Panc1 (cell line): ENCODE measurements at regions not wholly inside any gene's neighbourhood (a gene's known extent, or its start where the extent isn't known, plus 50 kb on each side); places are given as distances from the start of the nearest gene placed in this dataset.

Experiments
- ATAC-seq: fragments of 200-7000 bp; cut with Tn5 transposase; 2 replicates; pipeline ENCODE4 v1.9.1; 2020; ENCODE audit warnings: mild to moderate bottlenecking, moderate library complexity
- BruUV-seq: library from RNA; stranded (reverse); fragments of 400-500 nt; replicated peaks from 2 replicates; lab custom pipeline; 2021; lab: Mats Ljungman, UMichigan
- CTCF ChIA-PET: fragments of 300-600 bp; sonication (Branson Sonifier 250); formaldehyde crosslinking; loops from one replicate; lab custom pipeline; 2022; ENCODE audit warnings: antibody characterized with exemption; lab: Charles Lee
- POLR2A ChIA-PET: fragments of 300-600 bp; sonication (Branson Sonifier 250); formaldehyde crosslinking; loops from one replicate; lab custom pipeline; 2022; ENCODE audit warnings: antibody characterized with exemption; lab: Charles Lee
- DNase-seq: peaks from one replicate; pipeline ENCODE4 v3.0.0-alpha.2; 2010; ENCODE audit warnings: low read depth, low spot score
- H3K27ac ChIP-seq: 2 replicates; pipeline ENCODE4 v1.5.1; 2011; ENCODE audit warnings: mild to moderate bottlenecking, low read length, inconsistent platforms
- H3K27me3 ChIP-seq: fragments of 200-500 bp; sonication (Bioruptor generic); 2 replicates; pipeline ENCODE4 v1.6.0; 2014; ENCODE audit warnings: low read length, inconsistent platforms; ENCODE audit not compliant: control insufficient read depth, insufficient read depth
- H3K36me3 ChIP-seq: fragments of 200-500 bp; sonication (Bioruptor generic); 2 replicates; pipeline ENCODE4 v1.5.1; 2014; ENCODE audit warnings: inconsistent platforms, mild to moderate bottlenecking, low read length, moderate library complexity; ENCODE audit not compliant: control insufficient read depth, insufficient read depth
- H3K4me1 ChIP-seq: 2 replicates; pipeline ENCODE4 v1.5.1; 2011; ENCODE audit warnings: inconsistent platforms, mild to moderate bottlenecking, low read length, moderate library complexity; ENCODE audit not compliant: control insufficient read depth, insufficient read depth
- H3K4me3 ChIP-seq, 2 experiments: 2 replicates each; pipeline ENCODE4 v1.5.1; 2011 to 2012; ENCODE audit warnings: low read depth in 2 of 2, low read length in 2 of 2, mild to moderate bottlenecking in 2 of 2, inconsistent platforms in 1 of 2, moderate library complexity in 1 of 2
- H3K9me3 ChIP-seq: fragments of 200-500 bp; sonication (Bioruptor generic); 2 replicates; pipeline ENCODE4 v1.5.1; 2014; ENCODE audit warnings: low read depth, mild to moderate bottlenecking, inconsistent platforms, low read length, moderate library complexity; ENCODE audit not compliant: control insufficient read depth, insufficient read depth
- CTCF ChIP-seq: fragments of 450-650 bp; IDR thresholded peaks from 2 replicates; pipeline ENCODE4 v1.5.1; 2017; ENCODE audit warnings: mild to moderate bottlenecking
- POLR2AphosphoS5 ChIP-seq: IDR thresholded peaks from 2 replicates; pipeline ENCODE4 v1.6.1; 2012; ENCODE audit warnings: mild to moderate bottlenecking, low read depth, low read length, moderate library complexity
- SIN3A ChIP-seq: IDR thresholded peaks from 2 replicates; pipeline ENCODE4 v1.6.1; 2012; ENCODE audit warnings: low read depth, mild to moderate bottlenecking, low read length, moderate library complexity, borderline replicate concordance; ENCODE audit not compliant: insufficient read depth
- TCF7L2 ChIP-seq: IDR thresholded peaks from 2 replicates; pipeline ENCODE4 v1.6.1; 2011; ENCODE audit warnings: mild to moderate bottlenecking, low read depth, low read length, inconsistent platforms
- in situ Hi-C: cut with HindIII; loops from 2 replicates; pipeline ENCODE4 v1.10.0; 2016; ENCODE audit warnings: low sequenced_read_pairs, low pct_unique_long_range_greater_than_20kb
- intact Hi-C: fragments of 100-400 bp; cut with micrococcal nuclease; formaldehyde crosslinking; loops from one replicate; pipeline ENCODE4 v1.10.0; 2022; ENCODE audit not compliant: unreplicated experiment
- TF ChIP-seq, protein P1 (sequence below), 2 experiments: IDR thresholded peaks; 2 replicates each; pipeline ENCODE4 v1.6.1; 2011 to 2012; ENCODE audit warnings: low read depth in 2 of 2, control low read depth in 1 of 2, low read length in 1 of 2, mild to moderate bottlenecking in 1 of 2, moderate library complexity in 1 of 2; ENCODE audit not compliant: insufficient read depth in 1 of 2

DNA sequence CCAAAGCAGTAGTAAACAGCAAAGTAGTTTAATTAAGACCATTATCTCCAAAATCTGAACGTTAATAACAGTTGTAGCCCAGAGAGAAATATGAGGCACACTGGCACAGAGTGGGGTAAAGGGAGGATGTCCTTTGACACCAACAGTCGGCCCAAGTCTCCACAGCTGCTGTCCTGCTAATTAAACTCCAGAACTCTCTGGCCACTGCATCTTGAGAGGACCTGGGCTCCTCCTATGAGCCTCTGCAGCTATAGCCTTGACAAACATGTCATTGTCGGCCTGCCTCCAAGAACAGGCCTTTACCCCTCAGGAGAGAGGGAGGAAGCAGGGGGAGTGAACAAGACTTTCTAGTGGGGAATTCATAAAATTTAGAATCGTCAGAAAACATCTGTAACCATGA, 1170.4 kb downstream of the UQCRFS1 start:
- TF ChIP-seq POLR2AphosphoS5 (no peak), SIN3A (no peak), CTCF (no peak), TCF7L2 (no peak)
- TF ChIP-seq, protein P1, sequence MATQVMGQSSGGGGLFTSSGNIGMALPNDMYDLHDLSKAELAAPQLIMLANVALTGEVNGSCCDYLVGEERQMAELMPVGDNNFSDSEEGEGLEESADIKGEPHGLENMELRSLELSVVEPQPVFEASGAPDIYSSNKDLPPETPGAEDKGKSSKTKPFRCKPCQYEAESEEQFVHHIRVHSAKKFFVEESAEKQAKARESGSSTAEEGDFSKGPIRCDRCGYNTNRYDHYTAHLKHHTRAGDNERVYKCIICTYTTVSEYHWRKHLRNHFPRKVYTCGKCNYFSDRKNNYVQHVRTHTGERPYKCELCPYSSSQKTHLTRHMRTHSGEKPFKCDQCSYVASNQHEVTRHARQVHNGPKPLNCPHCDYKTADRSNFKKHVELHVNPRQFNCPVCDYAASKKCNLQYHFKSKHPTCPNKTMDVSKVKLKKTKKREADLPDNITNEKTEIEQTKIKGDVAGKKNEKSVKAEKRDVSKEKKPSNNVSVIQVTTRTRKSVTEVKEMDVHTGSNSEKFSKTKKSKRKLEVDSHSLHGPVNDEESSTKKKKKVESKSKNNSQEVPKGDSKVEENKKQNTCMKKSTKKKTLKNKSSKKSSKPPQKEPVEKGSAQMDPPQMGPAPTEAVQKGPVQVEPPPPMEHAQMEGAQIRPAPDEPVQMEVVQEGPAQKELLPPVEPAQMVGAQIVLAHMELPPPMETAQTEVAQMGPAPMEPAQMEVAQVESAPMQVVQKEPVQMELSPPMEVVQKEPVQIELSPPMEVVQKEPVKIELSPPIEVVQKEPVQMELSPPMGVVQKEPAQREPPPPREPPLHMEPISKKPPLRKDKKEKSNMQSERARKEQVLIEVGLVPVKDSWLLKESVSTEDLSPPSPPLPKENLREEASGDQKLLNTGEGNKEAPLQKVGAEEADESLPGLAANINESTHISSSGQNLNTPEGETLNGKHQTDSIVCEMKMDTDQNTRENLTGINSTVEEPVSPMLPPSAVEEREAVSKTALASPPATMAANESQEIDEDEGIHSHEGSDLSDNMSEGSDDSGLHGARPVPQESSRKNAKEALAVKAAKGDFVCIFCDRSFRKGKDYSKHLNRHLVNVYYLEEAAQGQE (IDR thresholded peaks at IDR 0.05; ENCODE audit: insufficient read depth in 1 of 2, low read depth in 2 of 2, low read length in 1 of 2) = no peak
- DNase-seq (no peak), ATAC-seq (no peak)
- no peaks in the 10 kb centered on the region for H3K27me3 ChIP-seq
- POLR2A ChIA-PET = no interaction called here
- BruUV-seq = no TSS peak
- in situ Hi-C loops = no loop called here
- H3K36me3 ChIP-seq = no peaks in the 10 kb centered on the region
- H3K4me3 ChIP-seq = no peak overlapping the region
- H3K9me3 ChIP-seq = no peaks in the 10 kb centered on the region
- no peak overlapping the region for H3K27ac ChIP-seq
- intact Hi-C loops = no loop called here
- H3K4me1 ChIP-seq = no peaks in the 10 kb centered on the region
- CTCF ChIA-PET = no interaction called here

GRCh38 chr19:28039677-28040381, 1173.1 kb downstream of the UQCRFS1 start:
- POLR2A ChIA-PET = no interaction called here
- no peak overlapping the region for H3K27ac ChIP-seq
- in situ Hi-C loops (no loop called here), intact Hi-C loops (no loop called here)
- H3K9me3 ChIP-seq = no peaks in the 10 kb centered on the region; the same call in 1 of the 2 replicates
- H3K27me3 ChIP-seq = no peaks in the 10 kb centered on the region
- DNase-seq (no peak), ATAC-seq (no peak)
- no TSS peak for BruUV-seq
- TF ChIP-seq SIN3A (no peak), POLR2AphosphoS5 (no peak), CTCF (no peak), TCF7L2 (no peak)
- TF ChIP-seq, protein P1 (IDR thresholded peaks at IDR 0.05; ENCODE audit: insufficient read depth in 1 of 2, low read depth in 2 of 2, low read length in 1 of 2) = no peak
- H3K36me3 ChIP-seq = no peaks in the 10 kb centered on the region
- CTCF ChIA-PET = no interaction called here
- H3K4me3 ChIP-seq = no peak overlapping the region
- no peaks in the 10 kb centered on the region for H3K4me1 ChIP-seq
